OCI-LY3 (cell line): ENCODE measurements at regions not wholly inside any gene's neighbourhood (a gene's known extent, or its start where the extent isn't known, plus 50 kb on each side); places are given as distances from the start of the nearest gene placed in this dataset.

Experiments
- EZH2phosphoT487 ChIP-seq: fragments of 200-600 bp; shearing (Covaris generic); IDR thresholded peaks from 2 replicates; pipeline ENCODE4 v1.6.1; 2018; ENCODE audit warnings: antibody characterized with exemption, mixed run types, low read depth
- TF ChIP-seq, protein P1 (sequence below): fragments of 200-600, 300-600 bp; sonication (generic); IDR thresholded peaks from 2 replicates; pipeline ENCODE4 v1.5.1; 2014; ENCODE audit warnings: antibody characterized with exemption, low read length, low read depth

DNA sequence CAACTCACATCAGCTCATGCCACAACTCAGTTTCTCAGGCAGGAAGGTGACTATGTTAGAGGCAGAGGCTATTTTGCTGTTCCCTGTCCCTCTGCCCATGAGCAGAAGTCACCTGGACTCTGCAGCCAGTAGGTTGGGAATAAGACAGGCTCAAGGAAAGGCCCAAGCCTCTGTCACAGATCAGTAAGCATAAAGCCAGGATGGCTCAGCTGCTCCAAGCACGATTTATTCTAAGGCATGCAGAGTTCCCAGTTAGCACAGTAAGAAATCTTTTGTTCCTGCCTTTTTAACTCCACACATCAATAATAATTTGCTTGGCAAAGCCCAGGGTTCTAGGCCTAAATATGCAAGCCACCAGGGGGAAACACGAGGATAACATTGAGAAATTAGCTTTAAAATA, 249.0 kb upstream of the ADRA1B start:
- TF ChIP-seq, protein P1, sequence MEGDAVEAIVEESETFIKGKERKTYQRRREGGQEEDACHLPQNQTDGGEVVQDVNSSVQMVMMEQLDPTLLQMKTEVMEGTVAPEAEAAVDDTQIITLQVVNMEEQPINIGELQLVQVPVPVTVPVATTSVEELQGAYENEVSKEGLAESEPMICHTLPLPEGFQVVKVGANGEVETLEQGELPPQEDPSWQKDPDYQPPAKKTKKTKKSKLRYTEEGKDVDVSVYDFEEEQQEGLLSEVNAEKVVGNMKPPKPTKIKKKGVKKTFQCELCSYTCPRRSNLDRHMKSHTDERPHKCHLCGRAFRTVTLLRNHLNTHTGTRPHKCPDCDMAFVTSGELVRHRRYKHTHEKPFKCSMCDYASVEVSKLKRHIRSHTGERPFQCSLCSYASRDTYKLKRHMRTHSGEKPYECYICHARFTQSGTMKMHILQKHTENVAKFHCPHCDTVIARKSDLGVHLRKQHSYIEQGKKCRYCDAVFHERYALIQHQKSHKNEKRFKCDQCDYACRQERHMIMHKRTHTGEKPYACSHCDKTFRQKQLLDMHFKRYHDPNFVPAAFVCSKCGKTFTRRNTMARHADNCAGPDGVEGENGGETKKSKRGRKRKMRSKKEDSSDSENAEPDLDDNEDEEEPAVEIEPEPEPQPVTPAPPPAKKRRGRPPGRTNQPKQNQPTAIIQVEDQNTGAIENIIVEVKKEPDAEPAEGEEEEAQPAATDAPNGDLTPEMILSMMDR = no peak
- no peak for TF ChIP-seq EZH2phosphoT487
